ENCODE measurements at regions not wholly inside any gene's neighbourhood (a gene's known extent, or its start where the extent isn't known, plus 50 kb on each side); places are given as distances from the start of the nearest gene placed in this dataset.

GRCh38 chr10:3719024-3719843 lies 65.8 kb downstream of the KLF6 start:
- H2AFZ ChIP-seq (ENCODE audit: insufficient read depth, low read depth, low read length, poor library complexity, severe bottlenecking), result no peak overlapping the region
- H3K4me1 Mint-ChIP-seq, result peaks cover 3% of the 10 kb centered on the region
- ChIA-PET POLR2A (no interaction called here), CTCF (no interaction called here)
- no peak overlapping the region for H3K4me3 Mint-ChIP-seq
- H3K27ac ChIP-seq (ENCODE audit: low read length in 2 of 2), result no peak overlapping the region
- peaks cover 0 to 2% (median 0%) of the 10 kb centered on the region in 4 experiments for H3K27me3 ChIP-seq (replicated peaks in 1 of 4; ENCODE audit: control extremely low read depth in 1 of 4, control insufficient read depth in 3 of 4, insufficient read depth in 4 of 4, low read length in 3 of 4)
- H3K79me2 ChIP-seq (ENCODE audit: control insufficient read depth, insufficient read depth, low read length), result no peaks in the 10 kb centered on the region
- no peak overlapping the region for H3K9ac ChIP-seq (ENCODE audit: low read length)
- ATAC-seq (ENCODE audit: low read depth), result no peak
- no peak overlapping the region for H3K4me2 ChIP-seq (replicated peaks; ENCODE audit: low read depth, low read length, poor library complexity, severe bottlenecking)
- no peaks in the 10 kb centered on the region for H3K9me3 ChIP-seq (ENCODE audit: control extremely low read depth in 1 of 3, control insufficient read depth in 2 of 3, insufficient read depth in 1 of 3, low read length in 2 of 3)
- DNase-seq, result no peak
- TF ChIP-seq EZH2 (IDR thresholded peaks at IDR 0.05; ENCODE audit: borderline replicate concordance, insufficient read depth, low read depth, low read length, poor library complexity, severe bottlenecking) (no peak), CTCF (IDR thresholded peaks at IDR 0.05) (no peak)
- H4K20me1 ChIP-seq (ENCODE audit: control insufficient read depth, insufficient read depth, low read length, poor library complexity, severe bottlenecking), result no peaks in the 10 kb centered on the region
- 92% methylated on average over 17 of the region's 17 CpGs for WGBS (ENCODE audit: insufficient coverage)
- no peak overlapping the region for H3K27ac Mint-ChIP-seq
- H3K36me3 ChIP-seq (replicated peaks in 1 of 2; ENCODE audit: control extremely low read depth in 1 of 2, control insufficient read depth in 1 of 2, extremely low read depth in 1 of 2, insufficient read depth in 2 of 2, low read length in 1 of 2), result no peaks in the 10 kb centered on the region
- no peak overlapping the region for H3K4me3 ChIP-seq (ENCODE audit: control extremely low read depth in 1 of 5, extremely low read depth in 1 of 5, insufficient read depth in 1 of 5, low read depth in 2 of 5, low read length in 4 of 5)
- intact Hi-C loops (cut with micrococcal nuclease), result no loop called here
- peaks cover 10% of the 10 kb centered on the region for H3K27me3 Mint-ChIP-seq
- H3K9me3 Mint-ChIP-seq (ENCODE audit: insufficient read depth), result no peaks in the 10 kb centered on the region
- H3K4me1 ChIP-seq (ENCODE audit: control insufficient read depth in 2 of 2, insufficient read depth in 2 of 2, low read length in 2 of 2), result no peaks in the 10 kb centered on the region

GRCh38 chr10:3716093-3716492 lies 68.9 kb downstream of the KLF6 start:
- intact Hi-C loops (cut with micrococcal nuclease), result no loop called here
- no peak for ATAC-seq (ENCODE audit: low read depth)
- no peak for DNase-seq
- peaks cover 6% of the 10 kb centered on the region for H3K9me3 Mint-ChIP-seq (ENCODE audit: insufficient read depth)
- no peak overlapping the region for H3K4me3 Mint-ChIP-seq
- H3K4me2 ChIP-seq (replicated peaks; ENCODE audit: low read depth, low read length, poor library complexity, severe bottlenecking), result no peak overlapping the region
- TF ChIP-seq CTCF (IDR thresholded peaks at IDR 0.05) (no peak), EZH2 (IDR thresholded peaks at IDR 0.05; ENCODE audit: borderline replicate concordance, insufficient read depth, low read depth, low read length, poor library complexity, severe bottlenecking) (no peak)
- POLR2A ChIA-PET, result no interaction called here
- no peak overlapping the region for H3K27ac ChIP-seq (ENCODE audit: low read length in 2 of 2)
- no peaks in the 10 kb centered on the region for H3K36me3 ChIP-seq (replicated peaks in 1 of 2; ENCODE audit: control extremely low read depth in 1 of 2, control insufficient read depth in 1 of 2, extremely low read depth in 1 of 2, insufficient read depth in 2 of 2, low read length in 1 of 2)
- peaks cover 0 to 2% (median 0%) of the 10 kb centered on the region in 4 experiments for H3K27me3 ChIP-seq (replicated peaks in 1 of 4; ENCODE audit: control extremely low read depth in 1 of 4, control insufficient read depth in 3 of 4, insufficient read depth in 4 of 4, low read length in 3 of 4)
- peaks cover 3% of the 10 kb centered on the region for H3K4me1 Mint-ChIP-seq
- no peak overlapping the region for H3K4me3 ChIP-seq (ENCODE audit: control extremely low read depth in 1 of 5, extremely low read depth in 1 of 5, insufficient read depth in 1 of 5, low read depth in 2 of 5, low read length in 4 of 5)
- no peak overlapping the region for H2AFZ ChIP-seq (ENCODE audit: insufficient read depth, low read depth, low read length, poor library complexity, severe bottlenecking)
- CTCF ChIA-PET, result no interaction called here
- no peak overlapping the region for H3K27ac Mint-ChIP-seq
- H3K27me3 Mint-ChIP-seq, result peaks cover 5% of the 10 kb centered on the region
- no peaks in the 10 kb centered on the region for H3K79me2 ChIP-seq (ENCODE audit: control insufficient read depth, insufficient read depth, low read length)
- H3K4me1 ChIP-seq (ENCODE audit: control insufficient read depth in 2 of 2, insufficient read depth in 2 of 2, low read length in 2 of 2), result no peaks in the 10 kb centered on the region
- 89% methylated on average over 7 of the region's 9 CpGs for WGBS (ENCODE audit: insufficient coverage)
- no peak overlapping the region for H3K9ac ChIP-seq (ENCODE audit: low read length)
- H4K20me1 ChIP-seq (ENCODE audit: control insufficient read depth, insufficient read depth, low read length, poor library complexity, severe bottlenecking), result no peaks in the 10 kb centered on the region
- no peaks in the 10 kb centered on the region for H3K9me3 ChIP-seq (ENCODE audit: control extremely low read depth in 1 of 3, control insufficient read depth in 2 of 3, insufficient read depth in 1 of 3, low read length in 2 of 3)

Data from B cell (primary cell).